ENCODE measurements at regions not wholly inside any gene's neighbourhood (a gene's known extent, or its start where the extent isn't known, plus 50 kb on each side); places are given as distances from the start of the nearest gene placed in this dataset.

- peak; percentile 77 for TF ChIP-seq BHLHE40 (IDR thresholded peaks at IDR 0.05; ENCODE audit: low read length)
- TF ChIP-seq RUNX1 (IDR thresholded peaks at IDR 0.05; ENCODE audit: low read depth) = no peak
Observed at GRCh38 chr6:6858533-6858982, 249.2 kb upstream of the RREB1 start (continued).

GRCh38 chr6:6859105-6859504, 248.7 kb upstream of the RREB1 start:
- ATAC-seq = peak; percentile 32

More at GRCh38 chr6:6859105-6859504, 248.7 kb upstream of the RREB1 start:
- Histone ChIP-seq H3K9me1 (ENCODE audit: control insufficient read depth, insufficient read depth, low read length) (no peaks in the 10 kb centered on the region), H3K9ac (ENCODE audit: insufficient read depth in 1 of 2, low read depth in 2 of 2, low read length in 2 of 2) (peak overlapping the region in 1 of 2 experiments; percentile 32; a peak in 1 of 4 replicates), H3K27me3 (ENCODE audit: control insufficient read depth in 2 of 2, insufficient read depth in 2 of 2, low read length in 2 of 2) (no peaks in the 10 kb centered on the region), H3K9me3 (replicated peaks; ENCODE audit: control insufficient read depth, insufficient read depth, low read depth, low read length) (no peaks in the 10 kb centered on the region), H3K4me3 (no peak overlapping the region), H2AFZ (ENCODE audit: low read depth, low read length) (peak overlapping the region; percentile 79), H4K20me1 (replicated peaks; ENCODE audit: control insufficient read depth, insufficient read depth, low read length) (no peaks in the 10 kb centered on the region), H3K36me3 (ENCODE audit: control insufficient read depth, insufficient read depth, low read length) (no peaks in the 10 kb centered on the region), H3K79me2 (ENCODE audit: control insufficient read depth, insufficient read depth, low read length) (no peaks in the 10 kb centered on the region), H3K27ac (ENCODE audit: extremely low read depth, low read depth, low read length) (peak overlapping the region; percentile 60; the same call in 1 of the 3 replicates), H3K4me1 (replicated peaks in 1 of 2; ENCODE audit: control insufficient read depth in 2 of 2, insufficient read depth in 2 of 2, low read length in 2 of 2) (peaks cover 33 to 48% of the 10 kb centered on the region in 2 experiments), H3K4me2 (ENCODE audit: insufficient read depth, low read length) (peak overlapping the region; percentile 49)
- 31% methylated on average over 5 of the region's 5 CpGs for WGBS (ENCODE audit: insufficient coverage, low coverage, missing lambda C conversion rate)
- DNase-seq (ENCODE audit: extremely low read depth in 1 of 4, low spot score in 3 of 4) (no peak), FAIRE-seq (peak; percentile 19)
- no peak for TF ChIP-seq THRA (IDR thresholded peaks at IDR 0.05)
- TF ChIP-seq PRDM10 (IDR thresholded peaks at IDR 0.05; ENCODE audit: partially characterized antibody) = peak; percentile 46
- TF ChIP-seq NFE2 (IDR thresholded peaks at IDR 0.05; ENCODE audit: low read depth) = 0 out of 2 replicates have a peak, but pooled peaks have one; percentile 1
- in situ Hi-C loops (cut with MboI) (no loop called here), intact Hi-C loops (cut with micrococcal nuclease) (loop anchor here (5.0 kb wide), 1 partner anchor 183 kb away; no protein-coding TSS in a partner anchor)
- no TSS peak for BruUV-seq (replicated peaks)
- CTCF ChIA-PET (ENCODE audit: low intra/inter-chr PET ratio) = no interaction called here
- POLR2A ChIA-PET = interaction anchor here (0.7 to 1.3 kb wide), 2 partner anchors 14 to 260 kb away, joined by 3 read pairs; no protein-coding TSS in a partner anchor

Measured in K562 (cell line).